Gastroesophageal sphincter (tissue), 3 donors: ENCODE measurements at regions not wholly inside any gene's neighbourhood (a gene's known extent, or its start where the extent isn't known, plus 50 kb on each side); places are given as distances from the start of the nearest gene placed in this dataset.

ENCODE experiments used
- EP300 ChIP-seq: sonication (generic); formaldehyde crosslinking; IDR thresholded peaks from one replicate; pipeline ENCODE4 v1.6.1; 2017; ENCODE audit warnings: antibody characterized with exemption, mild to moderate bottlenecking
- POLR2A ChIP-seq, 2 donors: fragments of 450-650 bp; IDR thresholded peaks; one replicate each; pipeline ENCODE4 v1.6.1; 2017; ENCODE audit warnings: antibody characterized with exemption in 2 of 2, mild to moderate bottlenecking in 2 of 2, moderate library complexity in 1 of 2
- POLR2AphosphoS5 ChIP-seq: sonication (generic); formaldehyde crosslinking; IDR thresholded peaks from one replicate; pipeline ENCODE4 v1.6.1; 2017; ENCODE audit warnings: antibody characterized with exemption
- TF ChIP-seq, protein P1 (sequence below), 4 experiments: fragments of 200-600 bp in 2 of 4; fragments of 450-650 bp in 2 of 4; sonication (generic) in 1 of 4; IDR thresholded peaks; one replicate each; pipeline ENCODE4 v1.5.1; 2017 to 2019; ENCODE audit warnings: antibody characterized with exemption in 4 of 4, mild to moderate bottlenecking in 2 of 4, moderate library complexity in 2 of 4

DNA sequence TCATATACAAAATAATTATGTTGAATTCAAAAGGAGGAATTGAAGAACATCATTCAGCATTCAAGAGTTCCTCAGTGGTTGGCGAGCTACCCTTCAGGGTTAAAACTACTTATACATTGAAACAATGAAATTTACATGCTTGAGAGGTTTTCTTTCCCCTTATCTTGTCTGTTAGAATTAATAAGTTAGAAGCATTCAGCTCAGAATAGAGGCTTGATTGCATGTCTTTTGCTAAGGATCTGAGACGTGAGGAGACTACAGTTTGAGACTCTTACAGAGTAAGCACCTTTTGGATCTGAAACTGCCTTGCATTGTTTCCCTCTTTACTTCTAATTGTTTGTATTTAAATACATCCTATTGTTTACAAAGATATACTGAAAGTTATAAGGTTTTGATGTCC lies 157.6 kb downstream of the NSUN3 start:
- TF ChIP-seq, protein P1, sequence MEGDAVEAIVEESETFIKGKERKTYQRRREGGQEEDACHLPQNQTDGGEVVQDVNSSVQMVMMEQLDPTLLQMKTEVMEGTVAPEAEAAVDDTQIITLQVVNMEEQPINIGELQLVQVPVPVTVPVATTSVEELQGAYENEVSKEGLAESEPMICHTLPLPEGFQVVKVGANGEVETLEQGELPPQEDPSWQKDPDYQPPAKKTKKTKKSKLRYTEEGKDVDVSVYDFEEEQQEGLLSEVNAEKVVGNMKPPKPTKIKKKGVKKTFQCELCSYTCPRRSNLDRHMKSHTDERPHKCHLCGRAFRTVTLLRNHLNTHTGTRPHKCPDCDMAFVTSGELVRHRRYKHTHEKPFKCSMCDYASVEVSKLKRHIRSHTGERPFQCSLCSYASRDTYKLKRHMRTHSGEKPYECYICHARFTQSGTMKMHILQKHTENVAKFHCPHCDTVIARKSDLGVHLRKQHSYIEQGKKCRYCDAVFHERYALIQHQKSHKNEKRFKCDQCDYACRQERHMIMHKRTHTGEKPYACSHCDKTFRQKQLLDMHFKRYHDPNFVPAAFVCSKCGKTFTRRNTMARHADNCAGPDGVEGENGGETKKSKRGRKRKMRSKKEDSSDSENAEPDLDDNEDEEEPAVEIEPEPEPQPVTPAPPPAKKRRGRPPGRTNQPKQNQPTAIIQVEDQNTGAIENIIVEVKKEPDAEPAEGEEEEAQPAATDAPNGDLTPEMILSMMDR (IDR thresholded peaks at IDR 0.05) = no peak
- no peak for TF ChIP-seq POLR2AphosphoS5
- no peak for TF ChIP-seq EP300
- TF ChIP-seq POLR2A (IDR thresholded peaks at IDR 0.05) = no peak
